Fibroblast of skin of back (primary cell): ENCODE measurements at regions not wholly inside any gene's neighbourhood (a gene's known extent, or its start where the extent isn't known, plus 50 kb on each side); places are given as distances from the start of the nearest gene placed in this dataset.
A peak's percentile ranks its signal among the peaks of the same experiment; 100 is the strongest.
"Not testable (repeated sequence)": the region's sequence is repeated elsewhere in the genome, so short reads cannot be mapped to it uniquely, and the experiment has no call there.

Source experiments
- DNase-seq: peaks from one replicate; pipeline ENCODE4 v3.0.0-alpha.2; 2013

GRCh38 chr1:14265495-14265894 is 333.0 kb upstream of the KAZN start:
- DNase-seq = no peak

DNA sequence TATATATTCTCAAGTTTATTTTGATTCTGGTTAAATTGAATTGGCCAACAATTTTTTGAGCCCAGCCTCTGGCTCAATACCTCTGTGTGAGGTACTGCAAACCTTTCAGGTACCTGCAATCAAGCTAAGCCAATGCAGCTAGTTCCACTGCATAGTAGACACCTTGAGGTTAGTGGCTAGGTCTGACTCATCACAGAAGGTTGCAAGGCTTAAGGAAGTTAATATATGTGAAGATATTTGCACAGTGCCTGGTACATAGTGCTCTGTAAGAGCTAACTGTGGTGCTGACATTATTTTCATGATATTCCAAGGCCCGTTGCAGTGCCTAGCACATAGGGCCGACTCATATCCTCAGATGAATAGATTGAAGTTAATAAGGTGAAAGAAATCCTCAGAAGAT is 330.5 kb upstream of the KAZN start:
- no peak for DNase-seq

DNA sequence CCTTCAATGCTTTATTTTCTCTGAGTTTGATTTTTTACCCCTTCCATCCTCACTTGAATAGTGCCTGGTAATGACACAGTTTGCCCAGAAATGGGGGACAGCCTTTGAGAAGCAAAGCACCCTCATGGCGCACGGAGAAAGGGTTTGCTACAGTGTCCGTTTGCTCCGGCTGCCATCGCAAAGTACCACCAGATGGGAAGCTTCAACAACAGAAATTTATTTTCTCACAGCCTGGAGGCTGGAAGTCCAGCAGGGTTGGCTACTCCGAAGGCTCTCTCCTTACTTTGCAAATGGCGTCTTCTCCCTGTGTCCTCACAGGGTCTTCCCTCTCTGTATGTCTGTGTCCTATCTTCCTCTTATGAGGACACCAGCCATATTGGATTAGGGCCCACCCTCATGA is 327.7 kb upstream of the KAZN start:
- DNase-seq = no peak

DNA sequence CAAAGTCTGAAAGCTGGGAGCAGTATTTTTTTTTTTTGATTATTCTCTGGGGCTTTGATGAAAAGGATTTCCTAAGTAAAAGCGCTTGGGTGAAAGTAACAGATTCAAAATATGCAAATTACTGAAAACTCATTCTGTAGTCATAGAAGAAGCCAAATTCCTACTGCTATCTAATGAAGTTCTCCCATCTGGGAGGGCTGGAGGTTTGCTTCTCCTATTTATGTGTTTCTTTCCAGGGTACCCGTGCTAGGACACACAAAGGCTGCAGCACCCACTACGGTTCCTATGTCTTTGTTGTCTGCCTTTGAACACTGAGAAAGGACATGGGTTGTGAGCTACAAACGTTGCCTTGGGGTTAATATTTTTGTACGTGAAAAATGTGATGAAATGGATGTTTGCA is 324.7 kb upstream of the KAZN start:
- no peak for DNase-seq

DNA sequence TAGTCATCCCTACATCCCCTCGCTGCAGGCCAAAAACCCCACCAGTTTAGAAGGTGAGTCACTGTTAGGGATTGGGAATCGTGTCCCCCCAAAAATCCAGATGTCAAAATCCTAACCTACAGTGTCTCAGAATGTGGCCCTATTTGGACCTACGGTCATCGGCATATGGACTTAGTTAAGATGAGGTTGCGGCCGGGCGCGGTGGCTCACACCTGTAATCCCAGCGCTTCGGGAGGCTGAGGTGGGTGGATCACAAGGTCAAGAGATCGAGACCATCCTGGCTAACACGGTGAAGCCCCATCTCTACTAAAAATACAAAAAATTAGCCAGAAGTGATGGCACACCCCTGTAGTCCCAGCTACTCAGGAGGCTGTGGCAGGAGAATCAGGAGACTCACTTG is 318.6 kb upstream of the KAZN start:
- not testable (repeated sequence) for DNase-seq

- no peak for DNase-seq
Measured at GRCh38 chr1:14280909-14281308, 317.6 kb upstream of the KAZN start.

DNA sequence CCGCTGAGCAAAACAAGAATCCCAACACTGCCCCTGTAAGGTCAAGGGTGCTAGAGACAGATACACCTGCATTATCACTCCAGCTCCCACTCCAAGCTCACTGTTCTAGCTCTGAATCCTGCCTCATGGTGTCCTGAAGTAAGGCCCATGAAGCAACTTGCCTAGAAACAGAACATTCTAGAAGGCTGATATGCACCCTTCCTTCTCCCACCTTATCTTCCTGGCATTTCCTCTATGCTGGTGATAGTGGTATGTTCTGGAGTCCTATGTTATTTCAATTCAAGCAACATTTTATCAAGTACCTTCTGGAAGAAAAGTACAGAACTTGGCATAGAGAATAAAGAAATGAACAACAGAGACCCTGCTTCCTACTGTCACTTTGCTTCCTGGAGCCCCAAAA is 317.1 kb upstream of the KAZN start:
- DNase-seq = no peak

- DNase-seq = no peak
Measured at GRCh38 chr1:14282707-14283106, 315.8 kb upstream of the KAZN start.

DNA sequence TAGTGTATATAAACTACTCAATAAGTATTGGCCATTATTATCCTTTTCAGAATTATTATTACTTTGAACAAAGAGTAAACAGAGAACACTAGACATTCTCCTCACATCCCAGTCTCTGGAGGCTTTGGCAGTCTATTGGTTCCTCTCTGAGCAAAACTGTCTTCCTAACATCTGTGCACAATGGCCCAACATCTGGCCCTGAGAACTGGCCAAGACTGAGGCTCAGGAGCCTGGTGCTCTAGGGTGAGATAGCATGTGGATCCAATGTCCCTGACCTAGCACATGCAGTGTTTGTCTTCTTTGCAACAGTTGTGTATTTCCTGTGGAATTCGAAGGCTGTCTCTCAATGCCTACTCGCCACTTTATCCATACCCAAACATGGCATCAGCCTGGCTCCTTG is 313.2 kb upstream of the KAZN start:
- DNase-seq = no peak

DNA sequence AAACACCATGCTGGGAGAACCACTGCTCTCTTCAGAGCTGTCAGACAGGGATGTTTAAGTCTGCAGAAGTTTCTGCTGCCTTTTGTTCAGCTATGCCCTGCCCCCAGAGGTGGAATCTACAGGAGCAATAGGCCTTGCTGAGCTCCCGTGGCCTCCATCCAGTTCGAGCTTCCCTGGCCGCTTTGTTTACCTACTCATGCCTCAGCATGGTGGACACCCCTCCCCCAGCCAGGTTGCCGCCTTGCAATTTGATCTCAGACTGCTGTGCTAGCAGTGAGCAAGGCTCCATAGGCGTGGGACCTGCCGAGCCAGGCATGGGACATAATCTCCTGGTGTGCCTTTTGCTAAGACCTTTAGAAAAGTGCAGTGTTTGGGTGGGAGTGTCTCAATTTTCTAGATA is 307.3 kb upstream of the KAZN start:
- DNase-seq = not testable (repeated sequence)

DNA sequence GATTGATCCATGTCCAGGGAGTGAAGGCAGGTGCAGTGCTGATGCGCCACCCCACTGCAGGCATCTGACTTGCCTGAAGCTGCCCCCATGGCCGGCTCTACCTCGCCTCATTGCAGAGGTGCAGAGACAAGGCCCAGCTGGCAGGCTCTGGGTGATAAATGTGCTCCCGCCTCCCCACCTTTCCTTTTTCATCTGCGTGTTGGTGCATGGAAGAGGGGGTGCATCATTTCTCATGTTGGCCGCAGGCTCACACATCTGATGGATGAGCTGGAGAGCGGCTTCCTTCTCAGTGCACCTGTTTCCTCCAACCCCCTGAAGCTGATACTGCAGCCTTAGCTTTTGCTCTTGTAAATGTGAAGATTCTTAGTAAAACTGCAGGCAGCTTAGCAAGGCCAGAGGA is 306.0 kb upstream of the KAZN start:
- no peak for DNase-seq

DNA sequence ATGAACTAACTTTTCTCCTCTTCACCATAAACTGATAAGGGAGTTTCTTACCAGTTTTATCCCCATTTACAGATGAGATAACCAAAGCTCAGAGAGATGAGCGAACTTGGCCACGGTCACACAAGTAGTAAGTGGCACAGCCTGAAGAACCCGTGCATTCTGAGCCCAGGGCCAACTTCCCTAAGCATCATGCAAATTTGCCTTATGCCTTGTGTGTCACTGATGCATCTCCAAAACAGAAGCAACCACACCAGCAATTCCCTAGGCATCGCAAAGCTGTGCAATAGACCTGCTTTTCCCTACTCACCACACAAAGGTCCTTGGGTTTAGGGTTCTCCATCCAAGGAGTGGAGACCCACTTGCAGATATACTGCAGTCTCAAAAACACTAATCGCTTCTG is 304.5 kb upstream of the KAZN start:
- no peak for DNase-seq

DNA sequence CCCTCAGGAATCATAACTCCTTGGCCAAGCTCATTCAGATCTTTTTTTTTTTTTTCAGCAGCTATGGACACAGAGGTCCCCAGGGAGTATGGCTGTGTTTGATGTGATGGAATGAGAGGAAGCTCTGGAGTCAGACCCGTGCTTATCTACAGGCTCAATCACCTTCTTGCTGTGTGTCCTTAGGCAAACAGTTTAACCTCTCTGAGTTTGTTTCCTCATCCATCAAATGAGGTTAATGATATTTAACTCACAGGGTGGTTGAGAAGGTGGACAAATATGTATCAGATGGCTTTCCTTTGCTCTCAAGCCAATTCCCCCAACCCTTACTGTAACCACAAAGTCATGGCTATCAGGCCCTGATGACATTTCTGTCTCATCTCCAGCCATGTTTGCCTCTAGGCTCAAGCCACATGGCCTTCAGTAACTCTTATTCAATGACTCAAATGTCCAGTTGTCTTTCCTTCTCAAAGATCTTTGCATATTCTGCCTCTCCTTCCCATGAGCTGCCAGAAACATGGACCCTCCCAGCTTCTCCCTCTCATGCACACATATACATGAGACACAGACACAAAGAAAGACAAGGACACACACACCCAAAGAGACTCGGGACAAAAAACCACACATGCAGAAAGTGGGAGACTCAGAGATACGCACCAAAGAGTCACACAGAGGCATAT is 303.5 kb upstream of the KAZN start:
- no peak for DNase-seq

- peak; percentile 32 for DNase-seq
Measured at GRCh38 chr1:14296795-14297194, 301.7 kb upstream of the KAZN start.

DNA sequence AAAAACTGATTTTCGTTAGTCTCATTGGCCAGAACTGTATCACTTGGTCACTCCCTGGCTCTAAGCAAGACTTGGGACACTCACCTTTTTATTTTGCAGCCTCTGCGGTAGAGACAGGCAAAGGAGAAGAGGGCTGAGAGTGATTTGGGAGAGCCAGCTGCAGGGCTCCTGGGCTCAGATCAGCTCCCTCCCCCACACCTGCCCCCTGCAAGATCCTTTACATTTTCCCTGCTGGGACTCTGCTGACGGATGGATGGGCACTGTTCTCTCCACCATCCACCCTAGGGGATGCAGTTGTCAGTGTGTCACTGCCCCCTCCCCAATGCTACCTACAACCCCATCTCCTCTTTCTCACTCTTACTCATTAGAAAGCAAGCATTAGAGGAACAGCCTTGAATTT is 301.1 kb upstream of the KAZN start:
- no peak for DNase-seq

DNA sequence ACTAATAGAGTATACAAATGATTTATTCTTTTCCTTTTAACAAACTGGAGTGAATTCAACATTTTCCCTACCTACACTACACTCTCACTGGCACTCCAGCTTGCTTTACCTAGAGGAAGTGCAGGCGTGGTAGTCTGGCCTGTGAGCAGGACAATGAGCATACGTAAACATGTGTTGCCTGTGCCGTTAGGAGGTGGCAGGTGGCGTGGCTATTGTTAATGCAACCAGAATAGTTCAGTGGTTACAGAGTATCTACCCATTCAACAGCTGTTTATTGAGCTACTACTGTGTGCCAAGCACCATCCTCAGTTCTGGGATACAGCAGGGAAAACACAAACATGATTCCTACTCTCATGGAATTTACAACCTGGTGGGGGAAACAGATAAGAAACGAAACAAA is 299.7 kb upstream of the KAZN start:
- no peak for DNase-seq

GRCh38 chr1:14300991-14301703 is 297.3 kb upstream of the KAZN start:
- DNase-seq = no peak

GRCh38 chr1:14301704-14302024 is 296.8 kb upstream of the KAZN start:
- DNase-seq = no peak

- DNase-seq = no peak
Measured at GRCh38 chr1:14302025-14302424, 296.5 kb upstream of the KAZN start.

- DNase-seq = no peak
Measured at GRCh38 chr1:14303011-14303410, 295.5 kb upstream of the KAZN start.

GRCh38 chr1:14304381-14304865 is 294.1 kb upstream of the KAZN start:
- peak; percentile 5 for DNase-seq

DNA sequence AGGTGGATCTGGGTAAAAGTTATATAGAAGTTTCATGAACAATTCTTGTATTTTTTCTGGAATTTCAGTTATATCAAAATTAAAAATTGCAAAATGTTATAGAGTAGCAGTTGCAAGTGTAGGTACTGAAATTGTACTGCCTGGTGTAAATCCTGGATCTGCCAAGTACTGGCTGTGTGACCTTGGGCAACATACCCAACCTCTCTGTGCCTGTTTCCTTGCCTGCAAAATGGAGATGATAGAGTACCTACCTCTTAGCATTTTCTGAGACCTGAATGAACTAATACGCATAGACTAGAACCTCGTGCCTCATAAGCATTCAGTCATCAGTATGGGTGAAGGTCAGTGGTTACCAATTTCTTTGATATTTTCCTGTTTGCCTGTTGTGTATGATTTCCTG is 290.0 kb upstream of the KAZN start:
- no peak for DNase-seq

- DNase-seq = no peak
Measured at GRCh38 chr1:14309984-14310383, 288.5 kb upstream of the KAZN start.

DNA sequence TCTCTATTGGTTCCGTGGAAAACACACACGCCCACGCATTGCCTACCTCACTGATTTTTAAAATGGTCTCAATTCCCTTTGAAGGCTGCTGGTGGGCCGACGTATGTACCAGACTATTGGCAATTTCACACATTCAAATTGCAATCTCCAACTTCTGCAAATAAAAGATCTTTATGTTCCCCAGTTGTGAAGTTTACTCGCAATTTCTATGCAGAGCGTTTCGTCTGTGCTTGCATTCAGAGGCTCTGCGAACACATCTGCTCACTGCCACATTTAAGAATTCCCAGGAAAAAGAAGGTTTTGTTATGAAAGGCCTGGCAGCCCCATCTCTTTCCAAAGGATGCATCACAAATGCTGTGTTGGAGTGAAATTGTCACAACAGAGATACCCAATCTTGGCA is 288.0 kb upstream of the KAZN start:
- DNase-seq = no peak
